SK-N-SH treated with all-trans-retinoic acid at 6 μM for 48 hours (cell line): ENCODE measurements at regions not wholly inside any gene's neighbourhood (a gene's known extent, or its start where the extent isn't known, plus 50 kb on each side); places are given as distances from the start of the nearest gene placed in this dataset.

ENCODE experiments used
- ESRRG ChIP-seq: fragments of 250-450 bp; sonication (Bioruptor Pico); IDR thresholded peaks from 2 replicates; pipeline ENCODE4 v1.6.1; 2021; ENCODE audit warnings: mild to moderate bottlenecking
- ISL1 ChIP-seq: fragments of 250-450 bp; sonication (Bioruptor Pico); IDR thresholded peaks from 2 replicates; pipeline ENCODE4 v2.1.2; 2022; ENCODE audit warnings: mild to moderate bottlenecking, moderate library complexity
- RARB ChIP-seq: fragments of 250-450 bp; sonication (Bioruptor Pico); IDR thresholded peaks from 2 replicates; pipeline ENCODE4 v1.8.0; 2021; ENCODE audit warnings: mild to moderate bottlenecking, moderate library complexity
- TCF4 ChIP-seq: fragments of 250-450 bp; sonication (Bioruptor Pico); IDR thresholded peaks from 2 replicates; pipeline ENCODE4 v1.8.0; 2021; ENCODE audit warnings: mild to moderate bottlenecking, moderate library complexity, borderline replicate concordance
- TOX ChIP-seq: fragments of 250-450 bp; sonication (Bioruptor Pico); IDR thresholded peaks from 2 replicates; pipeline ENCODE4 v1.8.0; 2021; ENCODE audit warnings: mild to moderate bottlenecking, moderate library complexity, borderline replicate concordance
- ZFP3 ChIP-seq: fragments of 250-450 bp; sonication (Bioruptor Pico); IDR thresholded peaks from 2 replicates; pipeline ENCODE4 v1.5.0; 2020; ENCODE audit warnings: mild to moderate bottlenecking, moderate library complexity
- ZNF8 ChIP-seq: fragments of 450-650 bp; formaldehyde crosslinking; IDR thresholded peaks from 2 replicates; pipeline ENCODE4 v1.5.0; 2020; ENCODE audit warnings: mild to moderate bottlenecking, moderate library complexity
- TF ChIP-seq, protein P1 (sequence below): fragments of 250-450 bp; sonication (Bioruptor Pico); IDR thresholded peaks from 2 replicates; pipeline ENCODE4 v1.5.1; 2020; ENCODE audit warnings: low read depth, mild to moderate bottlenecking, moderate library complexity
- TF ChIP-seq, protein P2 (sequence below): fragments of 250-450 bp; sonication (Bioruptor Pico); IDR thresholded peaks from 2 replicates; pipeline ENCODE4 v1.8.0; 2020; ENCODE audit warnings: mild to moderate bottlenecking, moderate library complexity, borderline replicate concordance
- TF ChIP-seq, protein P3 (sequence below): fragments of 250-450 bp; sonication (Bioruptor Pico); IDR thresholded peaks from 2 replicates; pipeline ENCODE4 v1.8.0; 2021; ENCODE audit warnings: low read depth, mild to moderate bottlenecking, moderate library complexity, borderline replicate concordance

DNA sequence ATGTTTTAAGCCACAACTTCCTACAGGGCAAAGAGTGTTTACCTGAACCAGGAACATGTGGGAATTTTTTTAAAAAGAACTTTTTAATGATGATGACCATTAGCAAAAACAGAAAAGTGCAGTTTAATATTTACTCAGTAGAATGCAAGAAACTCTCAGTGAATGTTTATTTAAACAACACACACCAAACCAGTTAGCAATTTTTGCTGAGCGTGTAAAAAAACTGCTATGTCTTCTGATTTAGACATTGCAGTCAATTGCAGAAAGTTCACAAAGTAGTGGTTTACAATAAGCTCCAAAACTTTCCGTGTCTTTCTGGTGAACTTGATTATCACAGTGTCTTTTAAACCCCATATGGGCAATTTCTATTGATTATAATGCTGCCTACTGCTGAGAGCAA, 273.7 kb upstream of the DIAPH2 start:
- TF ChIP-seq ISL1 (CRISPR knock-in tag) = no peak
- TF ChIP-seq TOX (CRISPR knock-in tag) = no peak
- no peak for TF ChIP-seq ESRRG (CRISPR knock-in tag)
- TF ChIP-seq RARB (CRISPR knock-in tag) = no peak
- no peak for TF ChIP-seq ZNF8 (CRISPR knock-in tag)
- TF ChIP-seq, protein P1, sequence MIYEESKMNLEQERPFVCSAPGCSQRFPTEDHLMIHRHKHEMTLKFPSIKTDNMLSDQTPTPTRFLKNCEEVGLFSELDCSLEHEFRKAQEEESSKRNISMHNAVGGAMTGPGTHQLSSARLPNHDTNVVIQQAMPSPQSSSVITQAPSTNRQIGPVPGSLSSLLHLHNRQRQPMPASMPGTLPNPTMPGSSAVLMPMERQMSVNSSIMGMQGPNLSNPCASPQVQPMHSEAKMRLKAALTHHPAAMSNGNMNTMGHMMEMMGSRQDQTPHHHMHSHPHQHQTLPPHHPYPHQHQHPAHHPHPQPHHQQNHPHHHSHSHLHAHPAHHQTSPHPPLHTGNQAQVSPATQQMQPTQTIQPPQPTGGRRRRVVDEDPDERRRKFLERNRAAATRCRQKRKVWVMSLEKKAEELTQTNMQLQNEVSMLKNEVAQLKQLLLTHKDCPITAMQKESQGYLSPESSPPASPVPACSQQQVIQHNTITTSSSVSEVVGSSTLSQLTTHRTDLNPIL (CRISPR knock-in tag) = no peak
- TF ChIP-seq ZFP3 = no peak
- TF ChIP-seq, protein P2, sequence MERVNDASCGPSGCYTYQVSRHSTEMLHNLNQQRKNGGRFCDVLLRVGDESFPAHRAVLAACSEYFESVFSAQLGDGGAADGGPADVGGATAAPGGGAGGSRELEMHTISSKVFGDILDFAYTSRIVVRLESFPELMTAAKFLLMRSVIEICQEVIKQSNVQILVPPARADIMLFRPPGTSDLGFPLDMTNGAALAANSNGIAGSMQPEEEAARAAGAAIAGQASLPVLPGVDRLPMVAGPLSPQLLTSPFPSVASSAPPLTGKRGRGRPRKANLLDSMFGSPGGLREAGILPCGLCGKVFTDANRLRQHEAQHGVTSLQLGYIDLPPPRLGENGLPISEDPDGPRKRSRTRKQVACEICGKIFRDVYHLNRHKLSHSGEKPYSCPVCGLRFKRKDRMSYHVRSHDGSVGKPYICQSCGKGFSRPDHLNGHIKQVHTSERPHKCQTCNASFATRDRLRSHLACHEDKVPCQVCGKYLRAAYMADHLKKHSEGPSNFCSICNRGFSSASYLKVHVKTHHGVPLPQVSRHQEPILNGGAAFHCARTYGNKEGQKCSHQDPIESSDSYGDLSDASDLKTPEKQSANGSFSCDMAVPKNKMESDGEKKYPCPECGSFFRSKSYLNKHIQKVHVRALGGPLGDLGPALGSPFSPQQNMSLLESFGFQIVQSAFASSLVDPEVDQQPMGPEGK (CRISPR knock-in tag) = no peak
- no peak for TF ChIP-seq TCF4 (CRISPR knock-in tag)
- TF ChIP-seq, protein P3, sequence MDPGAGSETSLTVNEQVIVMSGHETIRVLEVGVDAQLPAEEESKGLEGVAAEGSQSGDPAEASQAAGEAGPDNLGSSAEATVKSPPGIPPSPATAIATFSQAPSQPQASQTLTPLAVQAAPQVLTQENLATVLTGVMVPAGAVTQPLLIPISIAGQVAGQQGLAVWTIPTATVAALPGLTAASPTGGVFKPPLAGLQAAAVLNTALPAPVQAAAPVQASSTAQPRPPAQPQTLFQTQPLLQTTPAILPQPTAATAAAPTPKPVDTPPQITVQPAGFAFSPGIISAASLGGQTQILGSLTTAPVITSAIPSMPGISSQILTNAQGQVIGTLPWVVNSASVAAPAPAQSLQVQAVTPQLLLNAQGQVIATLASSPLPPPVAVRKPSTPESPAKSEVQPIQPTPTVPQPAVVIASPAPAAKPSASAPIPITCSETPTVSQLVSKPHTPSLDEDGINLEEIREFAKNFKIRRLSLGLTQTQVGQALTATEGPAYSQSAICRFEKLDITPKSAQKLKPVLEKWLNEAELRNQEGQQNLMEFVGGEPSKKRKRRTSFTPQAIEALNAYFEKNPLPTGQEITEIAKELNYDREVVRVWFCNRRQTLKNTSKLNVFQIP (CRISPR knock-in tag) = no peak
